ENCODE measurements at regions not wholly inside any gene's neighbourhood (a gene's known extent, or its start where the extent isn't known, plus 50 kb on each side); places are given as distances from the start of the nearest gene placed in this dataset.
"Not testable (repeated sequence)": the region's sequence is repeated elsewhere in the genome, so short reads cannot be mapped to it uniquely, and the experiment has no call there.

DNA sequence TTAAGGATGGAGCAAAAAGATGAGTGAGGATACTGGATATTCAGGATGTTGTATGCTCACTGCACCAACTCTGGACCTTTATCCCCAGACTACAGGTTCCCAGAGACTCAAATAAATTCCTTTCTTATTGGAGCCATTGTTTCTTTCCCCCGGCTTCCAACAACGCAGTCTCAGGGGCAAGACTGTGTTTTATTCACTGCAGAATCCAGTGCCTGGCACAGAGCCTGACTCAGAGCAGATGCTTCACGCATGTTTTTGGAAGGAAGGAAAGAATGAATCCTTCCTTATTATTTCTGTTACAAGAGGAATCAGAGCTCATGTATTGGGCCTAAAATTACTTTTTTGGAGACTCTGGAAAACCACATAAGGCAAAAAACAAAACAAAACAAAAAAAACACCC, 96.0 kb upstream of the VGLL4 start:
- DNase-seq: no peak

DNA sequence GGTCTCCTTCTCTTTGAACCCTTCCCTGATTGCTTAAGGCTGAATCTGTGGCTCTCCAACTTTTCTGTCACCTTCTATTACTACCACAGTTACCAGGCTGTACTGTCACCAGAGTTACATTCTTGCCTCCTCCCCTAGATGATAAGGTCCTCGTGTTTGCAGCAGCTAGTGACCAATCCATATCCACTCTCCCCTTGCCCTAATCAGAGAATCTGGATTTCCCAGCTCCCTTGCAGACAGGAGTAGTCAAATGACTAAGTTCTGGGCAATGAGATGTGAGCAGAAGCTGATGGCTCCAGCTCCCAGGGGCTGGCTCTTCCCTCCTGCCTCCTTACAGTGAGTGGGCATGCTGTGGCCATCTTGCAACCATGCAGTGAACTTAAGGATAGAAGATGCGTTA, 95.4 kb upstream of the VGLL4 start:
- no peak for DNase-seq

DNA sequence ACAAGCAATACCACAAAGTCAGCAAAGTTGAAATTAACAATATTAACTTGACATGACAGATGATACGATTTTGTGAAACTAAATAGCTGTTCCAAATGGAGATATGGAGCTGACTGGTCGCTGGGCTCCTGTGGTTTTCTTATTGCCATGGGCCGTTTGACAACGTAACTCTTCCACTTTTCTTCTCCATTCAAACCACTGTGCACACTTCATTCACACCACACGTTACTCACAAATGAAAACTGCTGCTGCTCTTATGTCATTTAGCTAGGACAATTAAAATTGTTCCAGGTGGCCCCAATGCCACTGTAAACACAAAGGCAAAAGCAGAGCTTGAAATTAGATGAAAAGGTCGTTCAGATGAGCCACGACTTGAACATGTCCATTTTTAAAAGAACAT, 94.0 kb upstream of the VGLL4 start:
- no peak for DNase-seq

DNA sequence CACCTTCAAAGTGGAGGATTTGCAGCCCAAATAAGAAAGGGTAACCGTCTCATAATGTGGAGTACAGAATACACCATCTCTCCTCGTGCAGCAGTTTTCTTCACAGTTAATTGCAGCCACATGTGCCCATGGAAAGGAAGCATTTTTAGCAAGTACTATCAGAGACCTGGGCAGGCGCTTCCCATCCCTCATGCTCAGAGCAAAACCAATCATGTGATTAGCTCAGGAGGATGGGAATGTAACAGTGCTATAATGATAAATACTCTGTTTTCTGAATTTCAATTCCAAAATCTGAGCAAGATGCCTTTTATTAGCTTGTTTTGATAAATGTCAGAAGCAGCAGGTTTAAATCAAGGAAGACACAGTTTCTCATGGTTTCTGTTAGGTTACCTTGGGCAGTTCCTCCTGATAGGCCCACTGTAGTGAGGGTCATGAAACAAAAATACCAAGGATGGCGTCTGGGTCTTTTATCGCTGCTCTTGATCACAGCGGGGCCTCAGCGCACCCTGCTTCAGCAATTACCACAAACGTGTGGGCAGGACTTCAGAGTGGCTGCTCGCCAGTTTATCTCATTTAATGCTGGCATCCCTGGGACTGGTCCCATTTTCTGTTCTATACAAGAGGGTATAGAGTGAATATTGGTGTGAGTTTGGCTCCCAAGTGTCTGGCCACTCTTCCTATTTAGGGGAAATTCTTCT, 92.6 kb upstream of the VGLL4 start:
- no peak for DNase-seq

DNA sequence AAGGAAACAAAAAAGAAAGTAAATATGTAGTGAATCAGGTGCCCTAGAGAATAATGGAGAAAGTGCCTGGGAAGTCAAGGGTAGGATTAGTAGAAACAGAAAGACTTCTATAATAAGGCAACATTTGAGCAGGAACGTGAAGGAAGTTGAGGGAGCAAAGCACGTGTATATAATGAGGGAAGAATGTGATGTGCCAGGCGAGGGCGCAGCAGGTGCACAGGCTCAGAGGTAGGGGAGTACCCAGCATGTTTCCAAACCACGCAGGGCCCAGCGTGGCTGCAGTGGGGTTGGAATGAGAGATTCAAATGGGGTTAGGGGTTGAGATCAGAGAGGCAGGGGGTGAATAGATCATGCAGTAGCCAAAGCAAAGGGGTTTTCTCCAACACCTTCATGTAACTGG, 91.9 kb upstream of the VGLL4 start:
- DNase-seq: no peak

DNA sequence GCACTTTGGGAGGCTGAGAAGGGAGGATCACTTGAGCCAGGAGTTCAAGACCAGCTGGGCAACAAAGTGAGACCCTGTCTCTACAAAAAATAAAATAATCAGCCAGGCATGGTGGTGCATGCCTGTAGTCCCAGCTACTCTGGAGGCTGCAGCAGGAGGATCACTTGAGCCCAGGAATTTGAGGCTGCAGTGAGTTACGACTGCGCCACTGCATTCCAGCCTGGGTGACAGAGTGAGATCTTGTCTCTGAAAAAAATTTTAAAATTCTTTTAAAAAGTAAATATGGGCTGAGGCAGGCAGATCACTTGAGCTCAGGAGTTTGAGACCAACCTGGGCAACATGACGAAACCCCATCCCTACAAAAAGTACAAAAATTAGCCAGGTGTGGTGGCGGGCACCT, 91.4 kb upstream of the VGLL4 start:
- not testable (repeated sequence) for DNase-seq

DNA sequence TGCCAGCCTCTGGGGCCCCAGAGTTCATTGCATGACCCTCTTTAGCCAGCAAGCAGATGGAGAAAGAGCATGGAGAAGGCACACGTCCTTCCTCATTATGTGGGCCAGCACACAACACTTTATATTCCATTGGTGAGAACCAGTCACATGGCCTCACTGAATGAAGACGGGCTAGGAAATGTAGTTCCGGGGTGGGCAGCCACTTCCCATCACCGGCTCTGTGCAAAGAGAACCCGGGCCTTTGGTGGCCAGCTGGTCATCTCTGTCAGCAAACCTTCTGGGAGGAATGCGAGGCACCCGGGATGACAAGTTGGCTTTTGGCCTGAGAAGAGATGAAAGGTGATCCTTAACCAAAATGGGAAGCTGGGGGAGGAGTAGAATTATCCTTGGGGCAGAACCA, 90.2 kb upstream of the VGLL4 start:
- DNase-seq: no peak

DNA sequence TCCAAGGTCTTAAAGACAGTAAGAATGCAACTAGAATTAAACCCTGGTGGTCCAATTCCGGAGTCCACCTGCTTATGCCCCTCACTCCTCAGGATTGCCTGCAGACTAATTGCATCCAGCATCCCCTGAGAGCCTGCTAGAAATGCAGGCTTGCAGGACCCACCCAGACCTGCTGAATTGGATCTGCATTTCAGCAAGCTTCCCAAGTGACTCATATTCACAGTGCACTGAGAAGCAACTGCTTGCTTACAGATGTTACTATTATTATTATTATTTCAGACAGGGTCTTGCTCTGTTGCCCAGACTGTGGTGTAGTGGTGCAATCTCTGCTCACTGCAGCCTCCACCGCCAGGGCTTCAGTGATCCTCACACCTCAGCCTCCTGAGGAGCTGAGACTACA, 83.5 kb upstream of the VGLL4 start:
- no peak for DNase-seq

DNA sequence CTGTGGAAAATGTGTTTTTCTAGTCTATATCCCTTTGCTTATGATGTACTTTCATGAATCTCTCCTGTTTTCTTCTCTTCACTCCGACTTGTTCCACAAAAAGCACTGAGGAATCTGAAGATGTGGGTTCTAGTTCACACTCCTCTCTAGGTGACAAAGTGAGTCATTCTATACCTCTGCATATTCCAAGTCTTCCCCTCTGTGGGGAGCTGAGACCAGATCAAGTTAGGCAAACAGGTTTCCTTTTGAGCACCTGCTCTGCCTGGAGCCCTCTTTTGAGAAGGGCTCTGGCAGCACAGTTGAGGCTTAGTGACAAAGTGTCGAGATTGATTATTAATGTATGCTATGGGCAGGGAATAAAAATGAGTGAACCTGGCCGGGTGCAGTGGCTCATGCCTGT, 82.4 kb upstream of the VGLL4 start:
- DNase-seq: no peak

DNA sequence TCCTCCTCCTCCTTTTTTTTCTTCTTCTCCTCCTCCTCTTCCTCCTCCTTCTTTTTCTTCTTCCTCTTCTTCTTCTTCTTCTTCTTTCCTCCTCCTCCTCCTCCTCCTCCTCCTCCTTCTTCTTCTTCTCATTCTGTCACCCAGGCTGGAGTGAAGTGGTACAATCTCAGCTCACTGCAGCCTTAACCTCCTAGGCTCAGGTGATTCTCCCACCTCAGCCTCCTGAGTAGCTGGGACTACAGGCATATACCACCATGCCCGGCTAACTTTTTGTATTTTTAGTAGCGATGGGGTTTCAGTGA, 81.6 kb upstream of the VGLL4 start:
- not testable (repeated sequence) for DNase-seq

DNA sequence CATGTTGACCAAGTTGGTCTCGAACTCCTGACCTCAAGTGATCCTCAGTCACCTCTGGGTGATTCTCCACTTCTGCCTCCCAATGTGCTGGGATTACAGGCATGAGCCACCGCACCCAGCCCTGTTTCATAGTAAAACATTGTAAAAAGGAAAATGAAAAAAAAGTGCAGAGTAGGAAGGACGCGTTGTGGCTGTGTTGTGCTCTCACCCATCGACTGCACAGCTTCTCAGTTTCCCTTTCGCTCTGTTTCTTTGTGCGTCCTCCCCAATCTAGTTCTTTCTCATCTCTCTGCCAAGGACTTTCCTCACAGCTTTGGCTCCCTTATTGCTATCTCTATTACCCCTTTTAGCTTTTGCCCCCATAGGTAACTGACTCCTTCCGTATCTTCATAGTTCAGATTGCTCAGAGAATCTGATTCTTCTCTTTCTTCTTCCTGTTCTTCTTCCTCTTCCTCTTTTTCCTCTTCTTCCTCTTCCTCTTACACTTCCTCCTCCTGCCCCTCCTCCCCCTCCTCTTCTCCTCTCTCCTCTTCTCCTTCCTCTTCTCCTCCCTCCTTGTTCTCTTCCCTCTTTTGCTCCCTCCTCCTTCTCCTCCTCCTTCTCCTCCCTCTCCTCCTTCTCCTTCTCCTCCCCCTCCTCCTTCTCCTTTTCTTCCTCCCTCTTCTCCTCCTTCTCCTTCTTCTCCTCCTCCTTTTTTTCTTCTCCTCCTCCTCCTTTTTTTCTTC, 81.1 kb upstream of the VGLL4 start:
- DNase-seq: no peak

DNA sequence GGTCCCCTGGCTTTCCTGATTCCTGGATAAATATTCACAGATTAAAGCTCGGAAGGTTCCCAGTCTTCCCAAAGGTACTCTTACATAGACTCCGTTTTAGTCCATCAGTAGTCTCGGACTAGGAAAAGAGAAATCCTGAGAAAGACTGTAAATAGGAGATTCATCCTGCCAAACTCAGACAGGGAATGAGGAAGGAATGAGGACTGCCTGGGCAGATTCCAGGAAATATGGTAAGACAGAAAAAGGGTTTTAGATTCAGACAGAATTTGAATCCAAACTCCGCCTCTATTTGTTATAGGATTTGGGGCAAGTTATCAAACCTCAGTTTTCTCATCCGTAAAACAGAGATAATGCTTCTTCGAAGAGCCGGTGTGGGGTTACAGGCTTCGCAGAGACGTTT, 77.8 kb upstream of the VGLL4 start:
- DNase-seq: no peak

DNA sequence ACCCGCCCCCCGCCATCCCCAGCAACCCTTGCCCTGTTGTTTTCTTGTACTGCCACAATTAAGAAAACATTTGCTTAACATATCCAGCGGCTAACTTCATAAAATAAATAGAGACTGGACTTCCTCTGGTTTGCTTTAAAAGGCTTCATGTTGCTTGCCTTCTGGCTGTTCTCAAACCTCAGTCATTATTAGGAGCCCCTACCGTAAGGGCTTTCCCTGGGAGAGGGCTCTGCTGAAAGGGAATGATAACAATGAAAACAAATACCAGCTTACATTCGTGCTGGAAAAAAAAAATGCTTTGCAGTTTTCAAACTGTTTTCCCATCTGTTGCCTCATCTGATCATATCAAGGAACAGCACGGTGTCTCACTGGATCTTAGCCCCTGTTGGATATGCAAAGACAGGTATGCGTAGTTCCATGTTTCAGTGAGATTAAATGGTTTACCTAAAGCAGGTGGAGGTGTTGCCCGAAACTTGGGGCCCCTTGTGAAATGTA, 77.2 kb upstream of the VGLL4 start:
- no peak for DNase-seq

DNA sequence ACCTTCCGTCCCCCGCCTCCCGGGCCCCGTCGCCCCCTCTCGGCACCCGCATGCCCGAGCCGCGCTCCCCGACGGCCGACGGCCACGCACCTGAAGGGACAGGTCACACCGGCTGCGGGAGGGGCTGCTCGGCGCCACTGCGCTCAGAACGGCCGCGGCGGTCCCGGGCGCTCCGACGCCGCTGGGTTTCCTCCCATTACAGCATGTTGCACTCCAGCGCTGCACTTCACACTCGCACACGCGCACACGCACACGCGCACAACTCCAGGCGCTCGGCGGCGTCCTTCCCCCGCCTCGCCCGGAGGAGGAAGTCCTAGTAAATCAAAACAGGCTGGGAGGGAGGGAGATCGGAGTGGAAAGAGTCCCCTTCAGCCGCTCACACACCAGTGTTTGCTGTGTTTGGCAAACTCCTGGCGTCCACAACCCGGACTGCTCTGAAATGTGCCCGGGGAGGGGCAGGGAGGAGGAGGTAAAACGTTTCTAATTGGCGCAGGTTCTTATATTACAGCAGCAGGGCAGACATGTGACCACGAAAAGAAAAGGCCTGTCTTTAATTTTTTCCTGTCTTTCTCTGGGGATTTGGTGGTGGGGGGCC, 76.7 kb upstream of the VGLL4 start:
- no peak for DNase-seq

DNA sequence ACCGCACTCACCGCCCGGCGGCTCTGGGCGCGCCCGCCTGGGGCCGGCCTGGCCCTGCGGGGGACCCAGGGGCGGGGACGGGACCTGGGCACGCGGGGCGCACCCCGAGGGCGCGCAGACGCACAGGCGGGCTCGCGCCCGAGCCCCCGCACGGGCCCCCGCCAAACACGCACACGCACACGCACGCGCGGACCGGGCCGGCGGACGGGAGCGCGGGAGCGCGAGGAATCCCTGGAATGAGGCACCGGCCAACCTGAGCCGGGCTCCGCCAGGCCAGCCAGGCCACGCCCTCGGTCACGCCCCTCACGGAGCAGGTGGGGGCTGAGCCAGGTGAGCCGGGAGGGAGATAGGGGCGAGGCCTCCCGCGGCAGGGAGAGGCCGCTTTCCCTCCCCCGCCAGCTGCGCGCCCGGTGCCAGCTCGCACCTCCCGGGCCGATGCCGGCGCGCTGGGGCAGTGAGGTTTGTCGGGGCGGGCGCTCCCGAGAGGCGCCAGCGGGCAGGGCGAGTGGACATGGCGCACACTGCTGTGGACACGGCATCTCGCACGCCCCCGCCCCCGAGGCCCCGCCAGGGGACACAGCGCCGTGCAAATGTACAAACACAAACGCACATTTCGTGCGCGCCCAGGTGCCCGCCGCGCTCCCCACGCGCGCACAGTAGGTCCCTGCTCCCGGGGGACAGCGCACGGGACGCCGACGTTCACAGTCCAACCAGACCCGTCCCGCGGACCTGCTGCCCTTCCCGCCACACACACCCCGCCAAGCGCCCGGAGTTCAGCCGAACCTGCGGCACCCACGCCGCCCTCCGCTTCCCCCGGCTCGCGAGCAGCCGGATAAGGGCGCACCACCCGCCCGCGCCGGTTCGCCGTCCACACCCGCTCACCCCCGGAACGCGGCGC, 75.9 kb upstream of the VGLL4 start:
- DNase-seq: peak; percentile 16

DNA sequence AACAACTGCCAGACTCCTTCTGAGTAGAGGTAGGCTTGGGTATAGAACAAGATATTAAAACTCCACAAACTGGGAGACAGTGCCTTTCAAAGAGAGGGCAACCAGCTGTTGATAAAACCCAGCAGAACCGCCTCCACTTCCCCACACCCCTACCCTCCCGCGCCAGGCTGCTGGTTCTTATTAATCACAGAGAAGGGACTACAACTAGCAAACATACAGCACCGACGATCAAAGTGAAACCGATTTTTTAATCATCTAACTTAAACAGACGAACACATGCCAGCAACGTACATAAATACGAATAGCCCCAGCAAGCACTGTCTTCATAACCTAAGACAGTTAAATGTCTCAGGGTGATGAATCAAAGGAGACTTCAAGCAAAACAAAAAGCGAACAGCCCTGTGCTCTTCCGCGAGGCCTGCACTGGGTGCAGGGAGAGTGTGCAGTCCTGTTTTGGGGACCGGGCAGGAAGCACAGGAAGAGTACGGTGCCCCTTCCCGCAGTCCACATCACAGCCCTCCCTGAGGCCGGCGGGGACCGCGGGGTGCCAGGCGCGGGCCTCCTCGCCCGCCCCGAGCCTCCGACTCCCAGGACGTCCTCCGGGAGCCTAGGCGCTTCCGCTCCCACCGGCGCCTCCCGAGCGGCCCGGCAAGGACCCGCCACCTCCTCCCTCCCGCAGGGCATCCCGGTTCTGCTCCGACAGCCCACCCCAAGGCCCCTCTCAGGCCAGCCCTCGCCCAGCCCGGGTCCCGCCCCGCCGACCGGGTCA, 75.1 kb upstream of the VGLL4 start:
- DNase-seq: no peak

DNA sequence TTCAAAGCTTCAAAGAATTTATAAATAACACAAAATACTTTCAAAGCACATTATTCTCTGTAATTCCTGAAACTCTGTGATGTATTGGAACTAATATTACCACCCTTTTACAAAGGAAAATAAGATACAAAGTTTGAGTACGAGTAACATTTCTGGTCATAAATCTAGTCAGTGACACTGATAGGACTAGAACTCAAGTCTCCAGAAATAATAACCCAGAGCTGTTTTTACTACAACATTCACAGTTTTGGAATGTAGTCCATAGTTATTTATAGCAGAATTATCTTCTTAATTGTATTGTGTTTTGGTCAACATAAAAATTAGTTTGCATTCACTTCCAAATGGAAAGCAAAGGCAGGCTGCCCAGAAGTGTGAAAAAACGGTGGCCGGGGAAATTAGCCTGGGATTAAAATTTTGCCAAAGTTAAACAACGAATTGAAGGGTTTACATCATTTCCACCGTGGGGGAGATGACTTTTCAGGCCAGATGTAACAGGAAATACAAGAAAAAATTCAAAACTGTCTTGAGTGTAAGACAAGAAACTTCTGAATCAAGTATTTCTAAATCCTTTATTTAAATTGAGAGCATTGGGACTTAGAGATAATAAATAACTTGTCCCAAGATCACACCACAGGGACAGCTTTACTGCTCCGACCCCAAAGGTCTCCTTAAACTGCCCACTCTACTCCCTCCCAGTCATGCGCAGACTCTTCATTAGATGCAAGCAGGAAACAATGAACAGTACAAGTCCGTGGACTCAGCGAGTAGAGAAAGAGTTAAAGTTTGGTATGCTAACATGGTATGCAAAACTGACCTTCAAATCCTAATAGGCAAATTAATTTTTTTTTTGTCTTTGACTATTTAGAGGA, 74.3 kb upstream of the VGLL4 start:
- no peak for DNase-seq

DNA sequence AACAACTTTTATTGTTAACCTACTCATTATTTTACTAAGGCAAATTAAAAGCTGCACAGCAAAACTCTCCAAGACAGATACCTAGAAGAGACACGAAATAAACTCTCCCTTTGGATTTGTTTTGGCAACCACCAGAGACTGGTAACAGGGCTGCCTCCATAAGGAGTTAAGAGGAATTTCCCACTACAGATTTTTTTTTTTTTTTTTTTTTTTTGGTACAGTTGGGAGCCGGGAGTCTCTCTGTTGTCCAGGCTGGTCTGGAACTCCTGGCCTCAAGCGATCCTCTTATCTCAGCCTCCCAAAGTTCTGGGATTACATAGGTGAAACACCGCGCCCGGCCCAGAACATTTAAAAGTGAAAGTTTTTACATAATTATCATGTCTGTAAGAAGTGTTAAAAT, 73.6 kb upstream of the VGLL4 start:
- no peak for DNase-seq

DNA sequence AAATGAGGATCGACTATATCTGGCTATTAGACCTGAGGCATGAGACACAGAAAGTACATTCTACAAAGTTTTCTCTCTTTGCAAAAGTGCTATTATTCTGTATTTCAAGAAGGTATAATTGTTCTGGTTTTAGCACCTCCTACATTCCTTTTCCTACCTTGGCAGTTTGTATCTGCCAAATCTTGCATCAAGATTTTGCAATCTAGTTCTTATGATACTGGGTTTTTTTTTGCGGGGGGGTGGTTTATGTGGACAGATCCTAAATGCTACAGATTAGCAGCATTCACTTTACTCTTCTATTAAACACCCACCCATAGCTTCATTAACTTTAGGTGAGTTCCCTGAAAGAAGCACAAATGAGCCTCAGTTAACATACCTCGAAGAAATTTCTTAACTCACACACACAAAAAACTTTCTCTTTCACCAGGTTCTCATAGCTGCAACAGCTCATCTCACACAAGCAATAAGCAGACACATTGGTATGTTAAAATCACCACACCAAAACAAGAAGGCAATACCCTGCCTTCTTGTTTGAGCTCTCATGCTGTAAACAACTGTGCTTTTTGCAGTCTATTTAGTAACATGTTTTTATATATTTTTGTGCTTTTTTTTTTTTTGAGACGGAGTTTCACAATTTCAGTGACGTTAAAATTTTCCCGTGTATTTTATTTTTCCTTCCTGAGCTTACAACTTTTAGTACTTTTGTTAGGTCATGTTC, 73.0 kb upstream of the VGLL4 start:
- no peak for DNase-seq

DNA sequence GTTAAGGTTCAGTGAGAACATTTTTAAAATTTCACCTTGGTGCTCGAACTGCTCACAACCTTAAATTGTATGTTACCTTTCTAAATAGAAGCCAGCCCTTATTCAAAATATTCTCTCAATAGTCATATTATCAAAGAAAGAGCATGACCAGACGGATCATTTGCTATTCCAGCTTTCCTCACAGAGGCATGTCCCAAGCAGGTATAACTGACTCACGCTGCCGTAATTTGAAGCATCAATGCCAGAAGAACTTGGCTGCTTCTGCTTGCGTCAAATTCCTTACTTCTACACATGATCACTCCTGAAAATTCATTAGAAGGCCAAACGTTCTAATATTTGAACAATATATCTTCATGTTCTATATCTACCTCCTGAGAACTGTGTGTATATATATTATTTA, 69.5 kb upstream of the VGLL4 start:
- no peak for DNase-seq

DNA sequence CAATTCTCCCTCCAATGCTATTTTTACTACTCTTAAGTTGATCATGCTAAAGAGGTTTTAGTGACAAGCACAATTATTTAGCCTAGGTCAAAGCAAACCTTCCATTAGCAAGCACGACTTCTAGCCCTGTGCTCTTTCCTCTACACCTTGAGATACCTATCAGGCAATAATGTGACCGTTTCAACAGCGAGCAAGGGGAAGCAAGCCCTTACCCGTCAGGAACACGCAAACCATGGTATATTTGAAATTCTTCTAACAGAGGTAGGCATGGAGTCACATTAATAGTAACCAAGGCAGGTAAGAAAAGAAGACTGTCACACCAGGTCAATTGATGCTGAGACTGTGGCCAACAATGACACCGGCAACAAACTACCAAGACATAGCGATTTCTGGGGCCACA, 68.9 kb upstream of the VGLL4 start:
- no peak for DNase-seq

Measured in NCI-H1092 (cell line).